ENCODE measurements at regions not wholly inside any gene's neighbourhood (a gene's known extent, or its start where the extent isn't known, plus 50 kb on each side); places are given as distances from the start of the nearest gene placed in this dataset.

- H3K18ac ChIP-seq (ENCODE audit: low read length), result no peak overlapping the region
- no peak overlapping the region for H3K23ac ChIP-seq (ENCODE audit: low read length)
- no peak overlapping the region for H2BK15ac ChIP-seq (replicated peaks; ENCODE audit: low read depth)
- no peak overlapping the region for H4K8ac ChIP-seq (ENCODE audit: low read depth, low read length)
- H3K27ac ChIP-seq (ENCODE audit: low read depth, low read length), result no peak overlapping the region
- H3K4ac ChIP-seq (ENCODE audit: low read depth, low read length), result no peak overlapping the region
- no peaks in the 10 kb centered on the region for H3K4me1 ChIP-seq (ENCODE audit: control insufficient read depth, low read depth, low read length)
- no peak overlapping the region for H2BK5ac ChIP-seq (ENCODE audit: low read length)
- H3K4me2 ChIP-seq (ENCODE audit: low read length), result no peak overlapping the region
- no CpG with 5 or more reads among the region's 11 CpGs for WGBS (ENCODE audit: extremely low coverage, insufficient coverage, low lambda C conversion rate)
- no peaks in the 10 kb centered on the region for H3K36me3 ChIP-seq (ENCODE audit: control insufficient read depth, insufficient read depth, low read length)
- H2AK5ac ChIP-seq (ENCODE audit: low read length), result no peak overlapping the region
- no peaks in the 10 kb centered on the region for H3K27me3 ChIP-seq (ENCODE audit: insufficient read depth, low read length, poor library complexity)
- H3K79me2 ChIP-seq (ENCODE audit: control insufficient read depth, insufficient read depth, low read length), result no peaks in the 10 kb centered on the region
- H3K79me1 ChIP-seq (ENCODE audit: low read length), result no peaks in the 10 kb centered on the region
- no peak overlapping the region for H3K9ac ChIP-seq (ENCODE audit: low read length)
- H3K56ac ChIP-seq (ENCODE audit: low read length), result no peak overlapping the region
- no peak overlapping the region for H4K5ac ChIP-seq (ENCODE audit: low read length)
- no peak for DNase-seq
- H2BK120ac ChIP-seq (ENCODE audit: low read depth, low read length), result no peak overlapping the region
- H3K4me3 ChIP-seq (ENCODE audit: low read length), result no peak overlapping the region
Measured at GRCh38 chr19:30276011-30276882, 95.9 kb upstream of the ZNF536 start.

GRCh38 chr19:30276883-30277280 lies 95.3 kb upstream of the ZNF536 start:
- H2BK120ac ChIP-seq (ENCODE audit: low read depth, low read length), result no peak overlapping the region
- H3K23ac ChIP-seq (ENCODE audit: low read length), result no peak overlapping the region
- no peaks in the 10 kb centered on the region for H3K79me2 ChIP-seq (ENCODE audit: control insufficient read depth, insufficient read depth, low read length)
- no peak overlapping the region for H2BK5ac ChIP-seq (ENCODE audit: low read length)
- DNase-seq, result no peak
- H3K27ac ChIP-seq (ENCODE audit: low read depth, low read length), result no peak overlapping the region
- whole genome bisulfite sequencing (ENCODE audit: extremely low coverage, insufficient coverage, low lambda C conversion rate), result no CpG with 5 or more reads among the region's 3 CpGs
- no peak overlapping the region for H4K5ac ChIP-seq (ENCODE audit: low read length)
- no peak overlapping the region for H2AK5ac ChIP-seq (ENCODE audit: low read length)
- no peaks in the 10 kb centered on the region for H3K4me1 ChIP-seq (ENCODE audit: control insufficient read depth, low read depth, low read length)
- no peak overlapping the region for H2BK15ac ChIP-seq (replicated peaks; ENCODE audit: low read depth)
- no peaks in the 10 kb centered on the region for H3K79me1 ChIP-seq (ENCODE audit: low read length)
- H3K36me3 ChIP-seq (ENCODE audit: control insufficient read depth, insufficient read depth, low read length), result no peaks in the 10 kb centered on the region
- no peak overlapping the region for H3K56ac ChIP-seq (ENCODE audit: low read length)
- no peak overlapping the region for H3K4me2 ChIP-seq (ENCODE audit: low read length)
- H3K4ac ChIP-seq (ENCODE audit: low read depth, low read length), result no peak overlapping the region
- no peak overlapping the region for H4K8ac ChIP-seq (ENCODE audit: low read depth, low read length)
- H3K18ac ChIP-seq (ENCODE audit: low read length), result no peak overlapping the region
- no peaks in the 10 kb centered on the region for H3K27me3 ChIP-seq (ENCODE audit: insufficient read depth, low read length, poor library complexity)
- H3K4me3 ChIP-seq (ENCODE audit: low read length), result no peak overlapping the region
- H3K9ac ChIP-seq (ENCODE audit: low read length), result no peak overlapping the region

- H4K8ac ChIP-seq (ENCODE audit: low read depth, low read length), result no peak overlapping the region
- no peaks in the 10 kb centered on the region for H3K36me3 ChIP-seq (ENCODE audit: control insufficient read depth, insufficient read depth, low read length)
- no peak overlapping the region for H3K4me3 ChIP-seq (ENCODE audit: low read length)
- H3K27ac ChIP-seq (ENCODE audit: low read depth, low read length), result no peak overlapping the region
- H3K79me2 ChIP-seq (ENCODE audit: control insufficient read depth, insufficient read depth, low read length), result no peaks in the 10 kb centered on the region
- H3K18ac ChIP-seq (ENCODE audit: low read length), result no peak overlapping the region
- no peaks in the 10 kb centered on the region for H3K27me3 ChIP-seq (ENCODE audit: insufficient read depth, low read length, poor library complexity)
- H2BK5ac ChIP-seq (ENCODE audit: low read length), result no peak overlapping the region
- no peaks in the 10 kb centered on the region for H3K79me1 ChIP-seq (ENCODE audit: low read length)
- no peak overlapping the region for H3K4ac ChIP-seq (ENCODE audit: low read depth, low read length)
- H3K4me2 ChIP-seq (ENCODE audit: low read length), result no peak overlapping the region
- no peak overlapping the region for H4K5ac ChIP-seq (ENCODE audit: low read length)
- H2AK5ac ChIP-seq (ENCODE audit: low read length), result no peak overlapping the region
- no peak overlapping the region for H2BK120ac ChIP-seq (ENCODE audit: low read depth, low read length)
- no peaks in the 10 kb centered on the region for H3K4me1 ChIP-seq (ENCODE audit: control insufficient read depth, low read depth, low read length)
- H3K56ac ChIP-seq (ENCODE audit: low read length), result no peak overlapping the region
- no peak overlapping the region for H3K9ac ChIP-seq (ENCODE audit: low read length)
- no peak for DNase-seq
- no peak overlapping the region for H2BK15ac ChIP-seq (replicated peaks; ENCODE audit: low read depth)
- H3K23ac ChIP-seq (ENCODE audit: low read length), result no peak overlapping the region
- WGBS (ENCODE audit: extremely low coverage, insufficient coverage, low lambda C conversion rate), result no CpG with 5 or more reads among the region's 16 CpGs
Measured at GRCh38 chr19:30277941-30278881, 94.0 kb upstream of the ZNF536 start.

- no peak overlapping the region for H2AK5ac ChIP-seq (ENCODE audit: low read length)
- H3K27me3 ChIP-seq (ENCODE audit: insufficient read depth, low read length, poor library complexity), result no peaks in the 10 kb centered on the region
- H4K5ac ChIP-seq (ENCODE audit: low read length), result no peak overlapping the region
- H3K23ac ChIP-seq (ENCODE audit: low read length), result no peak overlapping the region
- H3K9ac ChIP-seq (ENCODE audit: low read length), result no peak overlapping the region
- H4K8ac ChIP-seq (ENCODE audit: low read depth, low read length), result no peak overlapping the region
- no peak overlapping the region for H3K4me3 ChIP-seq (ENCODE audit: low read length)
- no peaks in the 10 kb centered on the region for H3K79me1 ChIP-seq (ENCODE audit: low read length)
- DNase-seq, result no peak
- H3K4me1 ChIP-seq (ENCODE audit: control insufficient read depth, low read depth, low read length), result no peaks in the 10 kb centered on the region
- no CpG with 5 or more reads among the region's 9 CpGs for WGBS (ENCODE audit: extremely low coverage, insufficient coverage, low lambda C conversion rate)
- H2BK15ac ChIP-seq (replicated peaks; ENCODE audit: low read depth), result no peak overlapping the region
- no peak overlapping the region for H3K56ac ChIP-seq (ENCODE audit: low read length)
- no peak overlapping the region for H3K18ac ChIP-seq (ENCODE audit: low read length)
- no peak overlapping the region for H3K4me2 ChIP-seq (ENCODE audit: low read length)
- H3K79me2 ChIP-seq (ENCODE audit: control insufficient read depth, insufficient read depth, low read length), result no peaks in the 10 kb centered on the region
- no peak overlapping the region for H3K27ac ChIP-seq (ENCODE audit: low read depth, low read length)
- no peak overlapping the region for H2BK5ac ChIP-seq (ENCODE audit: low read length)
- H3K36me3 ChIP-seq (ENCODE audit: control insufficient read depth, insufficient read depth, low read length), result no peaks in the 10 kb centered on the region
- H2BK120ac ChIP-seq (ENCODE audit: low read depth, low read length), result no peak overlapping the region
- H3K4ac ChIP-seq (ENCODE audit: low read depth, low read length), result no peak overlapping the region
Measured at GRCh38 chr19:30278882-30279254, 93.3 kb upstream of the ZNF536 start.

GRCh38 chr19:30280018-30280417 lies 92.2 kb upstream of the ZNF536 start:
- 100% methylated on average over 1 of the region's 6 CpGs for WGBS (ENCODE audit: extremely low coverage, insufficient coverage, low lambda C conversion rate)
- Histone ChIP-seq H3K56ac (ENCODE audit: low read length) (no peak overlapping the region), H2BK5ac (ENCODE audit: low read length) (no peak overlapping the region), H3K27ac (ENCODE audit: low read depth, low read length) (no peak overlapping the region), H3K79me2 (ENCODE audit: control insufficient read depth, insufficient read depth, low read length) (no peaks in the 10 kb centered on the region), H3K18ac (ENCODE audit: low read length) (no peak overlapping the region), H2AK5ac (ENCODE audit: low read length) (no peak overlapping the region), H3K27me3 (ENCODE audit: insufficient read depth, low read length, poor library complexity) (no peaks in the 10 kb centered on the region), H3K9ac (ENCODE audit: low read length) (no peak overlapping the region), H3K4me1 (ENCODE audit: control insufficient read depth, low read depth, low read length) (no peaks in the 10 kb centered on the region), H3K36me3 (ENCODE audit: control insufficient read depth, insufficient read depth, low read length) (no peaks in the 10 kb centered on the region), H3K4me2 (ENCODE audit: low read length) (no peak overlapping the region), H4K8ac (ENCODE audit: low read depth, low read length) (no peak overlapping the region), H4K5ac (ENCODE audit: low read length) (no peak overlapping the region), H3K23ac (ENCODE audit: low read length) (no peak overlapping the region), H2BK120ac (ENCODE audit: low read depth, low read length) (no peak overlapping the region), H3K4ac (ENCODE audit: low read depth, low read length) (no peak overlapping the region), H3K79me1 (ENCODE audit: low read length) (no peaks in the 10 kb centered on the region), H3K4me3 (ENCODE audit: low read length) (no peak overlapping the region), H2BK15ac (replicated peaks; ENCODE audit: low read depth) (no peak overlapping the region)
- DNase-seq, result no peak

All from mesendoderm (in vitro differentiated cells).